Mucosa of descending colon (tissue), 3 donors: ENCODE measurements at regions not wholly inside any gene's neighbourhood (a gene's known extent, or its start where the extent isn't known, plus 50 kb on each side); places are given as distances from the start of the nearest gene placed in this dataset.
"Not testable (repeated sequence)": the region's sequence is repeated elsewhere in the genome, so short reads cannot be mapped to it uniquely, and the experiment has no call there.

ENCODE experiments used
- ATAC-seq: fragments of 200-7000 bp; cut with Tn5 transposase; one replicate; pipeline ENCODE4 v1.9.1; 2020; ENCODE audit warnings: mild to moderate bottlenecking, moderate library complexity
- DNase-seq, 3 donors: peaks; one replicate each; pipeline ENCODE4 v3.0.0-alpha.2; 2020
- H3K36me3 ChIP-seq: fragments of 200-600 bp; one replicate; pipeline ENCODE4 v1.8.0; 2021; ENCODE audit warnings: low read depth, mild to moderate bottlenecking
- H3K4me1 ChIP-seq: fragments of 200-600 bp; one replicate; pipeline ENCODE4 v1.8.0; 2021; ENCODE audit warnings: low read depth, mild to moderate bottlenecking
- H3K4me3 ChIP-seq: fragments of 200-600 bp; one replicate; pipeline ENCODE4 v1.8.0; 2021; ENCODE audit warnings: mild to moderate bottlenecking
- H3K9me3 ChIP-seq: fragments of 200-600 bp; one replicate; pipeline ENCODE4 v1.8.0; 2021; ENCODE audit warnings: mild to moderate bottlenecking
- intact Hi-C, 2 donors: fragments of 100-400 bp; cut with DNase I in 1 of 2; cut with micrococcal nuclease in 1 of 2; formaldehyde crosslinking; loops; one replicate each; pipeline versions ENCODE4 v1.11.0 to v1.11.1; 2022; cut with DNase I, micrococcal nuclease
- TF ChIP-seq, protein P1 (sequence below): fragments of 200-600 bp; IDR thresholded peaks from one replicate; pipeline ENCODE4 v1.8.0; 2022; ENCODE audit warnings: antibody characterized with exemption, mild to moderate bottlenecking
- donor health status: DM: no; HTN: no; CAD: no; lungs with moderate emphysema.
- donor health status: DM: no; HTN: no; CAD: no.
- donor health status: DM: no; HTN: yes; CAD: no.

DNA sequence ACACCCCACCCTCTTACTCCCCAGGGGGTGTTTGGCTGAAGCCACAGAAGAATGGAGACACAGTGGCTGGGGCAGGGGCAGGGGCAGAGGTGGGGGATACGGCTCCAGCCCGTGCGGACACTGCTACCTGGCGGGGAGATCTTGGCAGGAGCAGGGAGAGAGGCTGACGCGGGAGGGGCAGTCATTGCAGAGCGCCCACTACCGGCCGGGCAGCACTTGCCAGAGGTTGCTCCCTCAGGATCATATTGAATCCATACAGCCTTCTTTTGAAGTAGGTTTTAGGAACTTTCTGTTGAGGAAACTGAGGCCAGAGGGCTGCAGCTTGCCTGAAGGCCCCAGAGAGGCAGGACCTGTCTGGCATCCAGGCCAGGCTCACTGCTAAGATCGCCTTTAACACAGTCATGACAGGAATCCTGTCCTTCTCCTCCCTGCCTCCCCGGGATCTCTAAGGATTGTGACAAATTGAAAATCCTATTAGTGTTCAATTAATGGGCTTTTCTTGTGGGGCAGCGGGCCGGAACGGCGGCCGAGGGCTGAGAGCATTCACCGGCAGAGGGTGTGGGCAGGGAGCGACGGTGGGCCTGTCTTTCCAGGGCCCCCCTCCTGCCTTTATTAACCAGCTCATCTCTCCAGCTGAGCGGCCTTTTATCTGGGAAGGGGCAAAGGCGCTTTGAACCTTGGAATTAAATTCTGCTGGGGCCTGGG is 65.5 kb upstream of the WNT4 start:
- intact Hi-C loops: no loop called here
- Histone ChIP-seq H3K9me3 (no peaks in the 10 kb centered on the region), H3K36me3 (no peaks in the 10 kb centered on the region), H3K4me3 (no peak overlapping the region), H3K4me1 (no peaks in the 10 kb centered on the region)
- ATAC-seq: peak; percentile 60
- peak in 1 of 3 donors; percentile 11 for DNase-seq
- TF ChIP-seq, protein P1, sequence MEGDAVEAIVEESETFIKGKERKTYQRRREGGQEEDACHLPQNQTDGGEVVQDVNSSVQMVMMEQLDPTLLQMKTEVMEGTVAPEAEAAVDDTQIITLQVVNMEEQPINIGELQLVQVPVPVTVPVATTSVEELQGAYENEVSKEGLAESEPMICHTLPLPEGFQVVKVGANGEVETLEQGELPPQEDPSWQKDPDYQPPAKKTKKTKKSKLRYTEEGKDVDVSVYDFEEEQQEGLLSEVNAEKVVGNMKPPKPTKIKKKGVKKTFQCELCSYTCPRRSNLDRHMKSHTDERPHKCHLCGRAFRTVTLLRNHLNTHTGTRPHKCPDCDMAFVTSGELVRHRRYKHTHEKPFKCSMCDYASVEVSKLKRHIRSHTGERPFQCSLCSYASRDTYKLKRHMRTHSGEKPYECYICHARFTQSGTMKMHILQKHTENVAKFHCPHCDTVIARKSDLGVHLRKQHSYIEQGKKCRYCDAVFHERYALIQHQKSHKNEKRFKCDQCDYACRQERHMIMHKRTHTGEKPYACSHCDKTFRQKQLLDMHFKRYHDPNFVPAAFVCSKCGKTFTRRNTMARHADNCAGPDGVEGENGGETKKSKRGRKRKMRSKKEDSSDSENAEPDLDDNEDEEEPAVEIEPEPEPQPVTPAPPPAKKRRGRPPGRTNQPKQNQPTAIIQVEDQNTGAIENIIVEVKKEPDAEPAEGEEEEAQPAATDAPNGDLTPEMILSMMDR: no peak

- DNase-seq (no peak), ATAC-seq (no peak)
- H3K4me1 ChIP-seq: no peaks in the 10 kb centered on the region
- H3K36me3 ChIP-seq: no peaks in the 10 kb centered on the region
- TF ChIP-seq, protein P1: no peak
- no peaks in the 10 kb centered on the region for H3K9me3 ChIP-seq
- no peak overlapping the region for H3K4me3 ChIP-seq
- intact Hi-C loops: no loop called here
Observed at GRCh38 chr1:22208973-22209378, 66.1 kb upstream of the WNT4 start.

- intact Hi-C loops: no loop called here
- H3K4me1 ChIP-seq: no peaks in the 10 kb centered on the region
- no peaks in the 10 kb centered on the region for H3K9me3 ChIP-seq
- DNase-seq (no peak), ATAC-seq (no peak)
- H3K36me3 ChIP-seq: no peaks in the 10 kb centered on the region
- TF ChIP-seq, protein P1: no peak
- H3K4me3 ChIP-seq: no peak overlapping the region
Observed at GRCh38 chr1:22210176-22210575, 67.3 kb upstream of the WNT4 start.

DNA sequence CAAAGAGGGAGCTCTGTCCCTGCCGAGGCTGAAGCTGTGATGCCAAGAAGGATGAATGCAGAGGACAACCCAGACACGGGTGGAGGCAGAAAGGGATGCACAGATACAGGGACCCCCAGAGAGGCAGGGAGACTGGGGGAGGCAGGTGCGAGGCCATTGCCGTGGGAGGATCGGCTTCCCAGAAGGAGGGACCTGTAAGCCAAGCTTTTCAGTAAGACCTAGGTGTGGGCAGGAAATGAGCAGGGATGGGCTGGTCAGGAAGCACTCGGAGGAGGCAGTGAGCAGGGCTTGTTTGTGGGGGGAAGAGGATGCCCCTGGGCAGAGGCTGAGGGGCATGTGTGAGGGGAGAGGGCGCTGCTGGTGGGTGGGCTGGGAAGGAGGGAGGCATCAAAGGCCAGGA is 67.7 kb upstream of the WNT4 start:
- Histone ChIP-seq H3K36me3 (no peaks in the 10 kb centered on the region), H3K4me3 (no peak overlapping the region), H3K9me3 (no peaks in the 10 kb centered on the region), H3K4me1 (no peaks in the 10 kb centered on the region)
- DNase-seq (no peak), ATAC-seq (peak; percentile 28)
- TF ChIP-seq, protein P1: no peak
- intact Hi-C loops: no loop called here

DNA sequence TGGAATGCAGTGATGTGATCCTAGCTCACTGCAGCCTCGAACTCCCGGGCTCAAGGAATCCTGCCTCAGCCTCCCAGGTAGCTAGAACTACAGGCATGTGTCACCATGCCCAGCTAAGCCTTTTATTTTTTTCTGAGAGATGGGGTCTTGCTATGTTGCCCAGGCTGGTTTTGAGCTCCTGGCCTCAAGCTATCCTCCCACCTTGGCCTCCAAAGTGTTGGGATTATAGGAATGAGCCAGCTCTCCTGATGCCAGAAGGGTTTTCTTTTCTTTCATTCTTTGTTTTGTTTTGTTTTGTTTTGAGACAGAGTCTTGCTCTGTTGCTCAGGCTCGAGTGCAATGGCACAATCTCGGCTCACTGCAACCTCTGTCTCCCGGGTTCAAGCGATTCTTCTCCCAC is 68.6 kb upstream of the WNT4 start:
- H3K9me3 ChIP-seq, intact Hi-C loops, H3K36me3 ChIP-seq, ATAC-seq, H3K4me1 ChIP-seq, DNase-seq, H3K4me3 ChIP-seq: not testable (repeated sequence)

GRCh38 chr1:22212400-22213233 is 69.7 kb upstream of the WNT4 start:
- intact Hi-C loops: no loop called here
- H3K9me3 ChIP-seq: no peaks in the 10 kb centered on the region
- ATAC-seq: no peak
- H3K4me1 ChIP-seq: no peaks in the 10 kb centered on the region
- no peak for DNase-seq
- H3K4me3 ChIP-seq: no peak overlapping the region
- H3K36me3 ChIP-seq: no peaks in the 10 kb centered on the region
- TF ChIP-seq, protein P1: no peak
